ENCODE measurements at regions not wholly inside any gene's neighbourhood (a gene's known extent, or its start where the extent isn't known, plus 50 kb on each side); places are given as distances from the start of the nearest gene placed in this dataset.

GRCh38 chr13:70604448-70604847, 496.2 kb upstream of the KLHL1 start:
- DNase-seq (ENCODE audit: low spot score, unreplicated experiment): no peak
- peaks cover 4% of the 10 kb centered on the region for H3K36me3 Mint-ChIP-seq (ENCODE audit: insufficient read depth)
- no peak overlapping the region for H3K4me3 Mint-ChIP-seq (ENCODE audit: low read depth)
- H3K4me1 Mint-ChIP-seq (ENCODE audit: low read depth): peaks cover 15% of the 10 kb centered on the region
- peaks cover 15% of the 10 kb centered on the region for H3K9me3 Mint-ChIP-seq (ENCODE audit: low read depth)
- no peak for TF ChIP-seq CTCF (IDR thresholded peaks at IDR 0.05; ENCODE audit: unreplicated experiment)
- no peaks in the 10 kb centered on the region for H3K27me3 Mint-ChIP-seq
- H3K27ac Mint-ChIP-seq: peak overlapping the region; percentile 29

- Mint-ChIP-seq H3K27me3 (no peaks in the 10 kb centered on the region), H3K4me1 (ENCODE audit: low read depth) (peaks cover 2% of the 10 kb centered on the region), H3K36me3 (ENCODE audit: insufficient read depth) (no peaks in the 10 kb centered on the region), H3K27ac (no peak overlapping the region), H3K4me3 (ENCODE audit: low read depth) (no peak overlapping the region), H3K9me3 (ENCODE audit: low read depth) (no peaks in the 10 kb centered on the region)
- no peak for TF ChIP-seq CTCF (IDR thresholded peaks at IDR 0.05; ENCODE audit: unreplicated experiment)
- no peak for DNase-seq (ENCODE audit: low spot score, unreplicated experiment)
Observed at GRCh38 chr13:70593716-70594115, 485.5 kb upstream of the KLHL1 start.

GRCh38 chr13:70585109-70585508, 476.9 kb upstream of the KLHL1 start:
- no peak overlapping the region for H3K27ac Mint-ChIP-seq
- peaks cover 4% of the 10 kb centered on the region for H3K4me1 Mint-ChIP-seq (ENCODE audit: low read depth)
- no peaks in the 10 kb centered on the region for H3K27me3 Mint-ChIP-seq
- DNase-seq (ENCODE audit: low spot score, unreplicated experiment): no peak
- TF ChIP-seq CTCF (IDR thresholded peaks at IDR 0.05; ENCODE audit: unreplicated experiment): no peak
- peaks cover 5% of the 10 kb centered on the region for H3K9me3 Mint-ChIP-seq (ENCODE audit: low read depth)
- no peaks in the 10 kb centered on the region for H3K36me3 Mint-ChIP-seq (ENCODE audit: insufficient read depth)
- H3K4me3 Mint-ChIP-seq (ENCODE audit: low read depth): no peak overlapping the region

GRCh38 chr13:70580825-70581224, 472.6 kb upstream of the KLHL1 start:
- H3K27me3 Mint-ChIP-seq: no peaks in the 10 kb centered on the region
- TF ChIP-seq CTCF (IDR thresholded peaks at IDR 0.05; ENCODE audit: unreplicated experiment): no peak
- DNase-seq (ENCODE audit: low spot score, unreplicated experiment): no peak
- H3K4me1 Mint-ChIP-seq (ENCODE audit: low read depth): peaks cover 4% of the 10 kb centered on the region
- H3K9me3 Mint-ChIP-seq (ENCODE audit: low read depth): no peaks in the 10 kb centered on the region
- no peak overlapping the region for H3K4me3 Mint-ChIP-seq (ENCODE audit: low read depth)
- H3K36me3 Mint-ChIP-seq (ENCODE audit: insufficient read depth): no peaks in the 10 kb centered on the region
- no peak overlapping the region for H3K27ac Mint-ChIP-seq

GRCh38 chr13:70579941-70580340, 471.7 kb upstream of the KLHL1 start:
- no peaks in the 10 kb centered on the region for H3K27me3 Mint-ChIP-seq
- DNase-seq (ENCODE audit: low spot score, unreplicated experiment): no peak
- H3K4me1 Mint-ChIP-seq (ENCODE audit: low read depth): peaks cover 4% of the 10 kb centered on the region
- no peaks in the 10 kb centered on the region for H3K36me3 Mint-ChIP-seq (ENCODE audit: insufficient read depth)
- no peaks in the 10 kb centered on the region for H3K9me3 Mint-ChIP-seq (ENCODE audit: low read depth)
- no peak overlapping the region for H3K27ac Mint-ChIP-seq
- no peak overlapping the region for H3K4me3 Mint-ChIP-seq (ENCODE audit: low read depth)
- TF ChIP-seq CTCF (IDR thresholded peaks at IDR 0.05; ENCODE audit: unreplicated experiment): no peak

All from progenitor cell of endocrine pancreas (in vitro differentiated cells).